Activated naive CD8-positive, alpha-beta T cell treated with anti-CD3 and anti-CD28 coated beads, Interleukin-2, amount 10 ng/mL, durations not matched to agents 7 days and 5 days (primary cell): ENCODE measurements at regions not wholly inside any gene's neighbourhood (a gene's known extent, or its start where the extent isn't known, plus 50 kb on each side); places are given as distances from the start of the nearest gene placed in this dataset.

Source experiments
- ATAC-seq: fragments of 150-1000 bp; cut with Tn5 transposase; one replicate; pipeline ENCODE4 v1.10.0; 2021; ENCODE audit warnings: low read depth, moderate library complexity
- POLR2A ChIA-PET: fragments of 350-600 bp; sonication (Branson Sonifier 250); formaldehyde crosslinking; loops from one replicate; lab custom pipeline; 2021; ENCODE audit warnings: antibody characterized with exemption; lab: Charles Lee
- DNase-seq: peaks from one replicate; pipeline ENCODE4 v3.0.0; 2021
- H3K27ac Mint-ChIP-seq: one replicate; pipeline ENCODE4 v1.8.0; 2022; ENCODE audit warnings: mild to moderate bottlenecking, mixed read lengths
- H3K27me3 Mint-ChIP-seq: one replicate; pipeline ENCODE4 v1.8.0; 2022; ENCODE audit warnings: mild to moderate bottlenecking, moderate library complexity, mixed read lengths
- H3K36me3 Mint-ChIP-seq: one replicate; pipeline ENCODE4 v1.8.0; 2021; ENCODE audit warnings: mild to moderate bottlenecking, mixed read lengths
- H3K4me1 Mint-ChIP-seq: one replicate; pipeline ENCODE4 v1.8.0; 2021; ENCODE audit warnings: mixed read lengths
- H3K4me3 Mint-ChIP-seq: one replicate; pipeline ENCODE4 v1.8.0; 2022; ENCODE audit warnings: mild to moderate bottlenecking, moderate library complexity, mixed read lengths
- H3K9me3 Mint-ChIP-seq: one replicate; pipeline ENCODE4 v1.8.0; 2021; ENCODE audit warnings: mixed read lengths

DNA sequence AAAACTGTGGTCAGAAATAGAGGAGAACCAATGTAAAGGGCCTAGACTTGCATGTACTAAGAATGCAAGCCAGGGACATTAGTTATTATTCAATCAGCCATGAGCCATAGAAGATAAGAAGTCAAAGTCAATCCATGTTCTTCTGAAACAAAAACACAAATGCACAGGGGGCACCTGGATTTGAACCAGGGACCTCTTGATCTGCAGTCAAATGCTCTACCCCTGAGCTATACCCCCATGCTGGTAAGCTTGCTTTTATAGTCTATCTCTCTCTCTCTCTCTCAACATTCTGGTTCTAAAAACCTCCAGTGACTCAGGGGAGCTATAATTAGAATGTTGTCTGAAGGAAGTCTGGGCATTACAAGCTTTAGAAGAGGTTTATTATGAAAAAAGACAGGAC lies 85.6 kb upstream of the ACP3 start:
- H3K4me3 Mint-ChIP-seq: no peak overlapping the region
- POLR2A ChIA-PET: no interaction called here
- peaks cover 9% of the 10 kb centered on the region for H3K27me3 Mint-ChIP-seq
- DNase-seq (no peak), ATAC-seq (no peak)
- no peaks in the 10 kb centered on the region for H3K4me1 Mint-ChIP-seq
- no peak overlapping the region for H3K27ac Mint-ChIP-seq
- no peaks in the 10 kb centered on the region for H3K9me3 Mint-ChIP-seq
- no peaks in the 10 kb centered on the region for H3K36me3 Mint-ChIP-seq

DNA sequence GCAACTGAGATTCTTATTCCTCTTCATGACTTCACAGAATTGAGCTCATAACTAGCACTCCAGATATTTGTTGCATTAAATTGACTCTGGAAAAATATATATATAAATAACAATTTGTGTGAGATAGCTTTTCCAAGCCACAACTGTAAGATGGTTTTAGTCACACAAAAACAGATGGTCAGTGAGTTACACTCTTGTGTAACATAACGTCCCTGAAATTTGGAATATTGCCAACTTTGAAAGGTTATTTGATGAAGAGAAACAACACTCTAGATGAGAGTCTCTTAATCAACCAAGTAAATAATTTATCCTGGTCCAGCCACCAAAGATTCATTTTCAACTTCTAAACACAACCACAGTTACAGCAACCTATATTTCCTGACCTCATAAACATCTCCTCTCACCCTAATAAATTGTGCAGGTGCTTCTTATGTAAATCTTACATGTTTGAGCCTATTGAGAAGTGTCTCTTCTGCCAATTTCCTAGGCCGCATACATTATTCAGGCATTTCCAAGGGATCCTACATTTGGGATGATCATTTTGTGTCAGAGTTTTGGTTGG lies 84.9 kb upstream of the ACP3 start:
- Mint-ChIP-seq H3K27ac (no peak overlapping the region), H3K27me3 (peaks cover 6% of the 10 kb centered on the region), H3K4me3 (no peak overlapping the region), H3K4me1 (no peaks in the 10 kb centered on the region), H3K36me3 (no peaks in the 10 kb centered on the region), H3K9me3 (no peaks in the 10 kb centered on the region)
- POLR2A ChIA-PET: no interaction called here
- no peak for DNase-seq
- ATAC-seq: no peak

DNA sequence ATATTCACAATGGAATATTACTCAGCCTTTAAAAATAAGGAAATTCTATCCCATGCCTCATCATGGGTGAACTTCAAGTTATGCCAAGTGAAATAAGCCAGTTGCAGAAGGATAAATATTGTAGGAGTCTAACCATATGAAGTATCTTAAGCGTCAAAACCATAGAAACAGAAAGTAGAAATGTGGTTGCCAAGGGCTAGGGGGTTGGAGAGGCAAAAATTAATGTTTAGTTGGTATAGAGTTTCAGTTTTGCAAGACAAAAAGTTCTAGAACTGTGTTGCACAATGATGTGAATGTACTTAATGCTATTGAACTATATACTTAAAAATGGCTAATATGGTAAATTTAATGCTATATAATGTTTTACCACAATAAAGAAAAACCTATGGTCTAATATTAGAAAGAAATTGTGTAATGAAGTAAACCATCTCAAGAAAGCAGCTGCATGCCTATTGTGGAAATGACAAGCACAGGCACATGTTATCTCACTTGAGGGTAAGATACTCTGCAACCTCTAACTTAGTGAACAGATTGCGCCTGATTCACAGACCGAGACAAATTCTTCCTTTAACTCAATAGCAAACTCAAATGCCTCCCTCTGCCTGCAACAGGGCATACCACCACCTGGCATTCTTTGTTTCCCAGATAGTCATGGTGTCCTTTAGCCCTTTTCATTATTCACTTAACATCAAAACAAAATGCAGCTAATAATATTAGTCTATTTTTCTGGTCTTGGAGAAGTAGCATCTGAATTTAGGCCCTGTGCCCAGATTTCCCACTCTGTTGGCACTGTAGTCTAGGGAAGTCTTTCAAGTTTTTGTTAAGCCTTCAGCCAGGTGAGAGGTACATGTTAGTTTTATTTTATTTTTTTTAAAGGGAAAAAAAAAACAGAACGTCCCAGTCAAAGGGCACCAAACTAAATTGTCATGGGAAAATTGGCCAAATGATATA lies 80.2 kb upstream of the ACP3 start:
- DNase-seq (no peak), ATAC-seq (no peak)
- Mint-ChIP-seq H3K27ac (no peak overlapping the region), H3K4me1 (no peaks in the 10 kb centered on the region), H3K4me3 (no peak overlapping the region), H3K27me3 (peaks cover 15% of the 10 kb centered on the region), H3K36me3 (no peaks in the 10 kb centered on the region), H3K9me3 (no peaks in the 10 kb centered on the region)
- POLR2A ChIA-PET: no interaction called here

DNA sequence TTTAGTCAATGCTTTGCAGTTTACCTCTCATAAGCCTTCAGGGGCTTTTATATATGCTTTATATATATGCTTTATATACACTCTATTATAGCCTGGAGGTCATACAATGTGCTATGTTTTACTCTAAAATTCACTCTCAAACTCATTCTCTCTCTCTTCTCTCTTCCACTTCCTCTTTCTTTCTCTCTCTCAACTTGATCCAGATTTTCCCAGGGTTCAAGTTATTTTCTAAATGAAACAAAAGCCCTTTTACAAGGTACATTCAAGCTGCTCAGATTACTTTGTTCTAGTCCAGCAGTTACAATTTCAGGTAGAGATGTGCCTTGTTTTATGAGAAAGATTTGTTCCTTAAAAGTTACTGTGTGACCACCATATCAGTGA lies 79.6 kb upstream of the ACP3 start:
- no peaks in the 10 kb centered on the region for H3K36me3 Mint-ChIP-seq
- POLR2A ChIA-PET: no interaction called here
- H3K9me3 Mint-ChIP-seq: no peaks in the 10 kb centered on the region
- peaks cover 19% of the 10 kb centered on the region for H3K27me3 Mint-ChIP-seq
- H3K4me3 Mint-ChIP-seq: no peak overlapping the region
- ATAC-seq: no peak
- no peaks in the 10 kb centered on the region for H3K4me1 Mint-ChIP-seq
- DNase-seq: no peak
- no peak overlapping the region for H3K27ac Mint-ChIP-seq

DNA sequence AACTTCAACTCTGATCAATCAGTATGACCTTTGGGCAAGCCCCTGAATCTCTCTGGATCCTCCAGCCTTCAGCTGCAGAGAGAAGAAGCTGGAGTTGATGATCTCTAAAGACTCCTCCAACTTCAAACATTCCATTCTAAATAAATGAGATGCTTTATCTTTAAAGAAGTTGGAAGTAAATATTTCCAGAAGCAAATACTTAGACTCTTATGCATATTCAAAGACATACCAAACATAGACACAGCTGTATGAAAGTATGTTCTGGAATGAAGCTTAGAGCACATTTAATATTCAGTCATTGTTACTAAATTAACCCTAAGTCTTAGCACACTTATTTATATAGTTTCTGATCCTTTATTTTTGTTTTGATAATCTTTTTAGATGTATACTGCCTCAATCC lies 77.6 kb upstream of the ACP3 start:
- no peak overlapping the region for H3K27ac Mint-ChIP-seq
- no peaks in the 10 kb centered on the region for H3K9me3 Mint-ChIP-seq
- no peak for ATAC-seq
- H3K4me3 Mint-ChIP-seq: no peak overlapping the region
- H3K4me1 Mint-ChIP-seq: peaks cover 1% of the 10 kb centered on the region
- DNase-seq: no peak
- H3K36me3 Mint-ChIP-seq: no peaks in the 10 kb centered on the region
- H3K27me3 Mint-ChIP-seq: peaks cover 21% of the 10 kb centered on the region
- POLR2A ChIA-PET: no interaction called here

DNA sequence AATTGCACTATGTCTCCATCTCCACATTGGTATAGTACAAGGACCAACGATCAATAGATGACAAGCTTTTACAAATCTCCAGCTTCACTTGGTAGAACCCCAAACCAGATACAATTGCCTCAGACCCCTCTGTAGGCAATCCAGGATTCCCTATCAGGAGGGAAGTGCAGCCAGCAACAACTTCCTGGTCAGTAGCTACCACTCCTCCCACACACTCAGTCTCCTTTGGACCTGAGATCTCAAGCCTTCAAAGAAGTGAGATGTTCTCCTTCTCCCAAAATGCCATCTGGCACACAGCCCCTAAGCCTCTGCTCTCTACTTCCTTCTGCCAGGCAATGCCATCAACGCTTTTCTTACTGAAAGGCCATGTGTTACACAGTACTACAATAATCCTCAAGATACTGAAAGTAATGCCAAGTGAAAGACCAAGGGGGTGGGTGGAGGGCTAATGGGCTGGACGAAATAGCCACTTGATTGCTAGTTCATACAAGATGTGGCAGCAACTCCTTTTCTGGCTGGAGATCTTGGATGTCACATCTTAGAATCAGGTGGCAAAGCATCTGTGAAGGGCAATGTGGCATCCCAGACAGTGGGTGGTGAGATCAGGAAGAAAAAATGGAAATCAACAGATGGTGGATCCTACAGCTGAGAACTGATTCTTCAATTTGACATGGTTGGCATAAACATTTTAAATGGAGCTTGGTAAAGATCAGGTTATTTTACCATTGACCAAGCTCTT lies 75.3 kb upstream of the ACP3 start:
- no peak overlapping the region for H3K4me3 Mint-ChIP-seq
- DNase-seq (no peak), ATAC-seq (no peak)
- no peaks in the 10 kb centered on the region for H3K36me3 Mint-ChIP-seq
- H3K9me3 Mint-ChIP-seq: no peaks in the 10 kb centered on the region
- peaks cover 32% of the 10 kb centered on the region for H3K27me3 Mint-ChIP-seq
- H3K27ac Mint-ChIP-seq: no peak overlapping the region
- peaks cover 1% of the 10 kb centered on the region for H3K4me1 Mint-ChIP-seq
- POLR2A ChIA-PET: no interaction called here

DNA sequence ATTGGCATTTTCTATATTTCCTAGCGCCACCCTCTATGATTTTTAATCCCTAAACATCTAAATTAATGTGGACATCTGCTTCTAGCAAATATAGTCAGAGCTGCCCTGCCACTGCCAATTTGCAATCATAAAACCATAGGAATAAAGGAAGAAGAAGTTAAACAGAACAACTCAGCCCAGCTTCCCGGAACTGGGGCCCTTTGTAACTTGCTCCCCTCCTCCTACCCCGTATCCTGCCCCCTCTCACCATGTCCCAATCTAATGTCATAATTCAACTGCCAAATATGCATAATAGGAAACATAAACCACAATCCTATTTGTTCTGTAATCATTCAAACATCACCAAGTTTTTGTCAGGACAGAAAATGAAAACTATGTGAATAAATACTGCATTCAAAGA lies 74.4 kb upstream of the ACP3 start:
- H3K4me1 Mint-ChIP-seq: peaks cover 1% of the 10 kb centered on the region
- H3K27me3 Mint-ChIP-seq: peaks cover 34% of the 10 kb centered on the region
- DNase-seq (no peak), ATAC-seq (no peak)
- H3K4me3 Mint-ChIP-seq: no peak overlapping the region
- POLR2A ChIA-PET: no interaction called here
- H3K36me3 Mint-ChIP-seq: no peaks in the 10 kb centered on the region
- H3K27ac Mint-ChIP-seq: no peak overlapping the region
- no peaks in the 10 kb centered on the region for H3K9me3 Mint-ChIP-seq

DNA sequence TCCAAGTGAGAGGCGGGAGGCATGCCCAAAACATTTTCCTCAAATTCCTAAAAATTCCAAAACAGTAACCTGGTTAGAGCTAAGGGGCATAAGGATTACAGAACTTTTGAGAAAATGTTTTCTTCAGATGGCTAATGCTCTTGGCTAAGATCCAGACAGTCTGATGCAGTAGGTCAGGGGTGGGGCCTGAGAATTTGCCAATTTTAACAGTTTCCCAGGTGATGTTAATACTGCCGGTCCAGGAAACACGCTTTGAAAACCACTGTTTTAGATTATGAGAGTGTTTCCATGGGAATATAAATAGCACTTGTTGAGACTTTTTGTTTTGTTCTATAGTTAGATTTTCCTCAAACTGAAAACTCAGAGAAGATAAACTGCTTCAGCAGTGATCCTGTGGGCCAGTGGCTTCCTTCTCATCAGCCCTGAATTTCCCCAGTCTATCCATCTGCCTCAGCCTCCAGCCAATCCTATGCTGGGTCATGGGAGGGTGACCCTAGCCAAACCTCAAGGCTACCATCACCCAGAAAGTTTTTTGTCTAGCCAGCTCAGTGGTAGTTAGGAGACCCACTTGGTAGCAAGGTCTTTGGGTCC lies 71.6 kb upstream of the ACP3 start:
- H3K27ac Mint-ChIP-seq: no peak overlapping the region
- H3K4me1 Mint-ChIP-seq: peaks cover 1% of the 10 kb centered on the region
- peaks cover 27% of the 10 kb centered on the region for H3K27me3 Mint-ChIP-seq
- H3K4me3 Mint-ChIP-seq: no peak overlapping the region
- ATAC-seq (no peak), DNase-seq (no peak)
- no peaks in the 10 kb centered on the region for H3K36me3 Mint-ChIP-seq
- POLR2A ChIA-PET: no interaction called here
- H3K9me3 Mint-ChIP-seq: no peaks in the 10 kb centered on the region

DNA sequence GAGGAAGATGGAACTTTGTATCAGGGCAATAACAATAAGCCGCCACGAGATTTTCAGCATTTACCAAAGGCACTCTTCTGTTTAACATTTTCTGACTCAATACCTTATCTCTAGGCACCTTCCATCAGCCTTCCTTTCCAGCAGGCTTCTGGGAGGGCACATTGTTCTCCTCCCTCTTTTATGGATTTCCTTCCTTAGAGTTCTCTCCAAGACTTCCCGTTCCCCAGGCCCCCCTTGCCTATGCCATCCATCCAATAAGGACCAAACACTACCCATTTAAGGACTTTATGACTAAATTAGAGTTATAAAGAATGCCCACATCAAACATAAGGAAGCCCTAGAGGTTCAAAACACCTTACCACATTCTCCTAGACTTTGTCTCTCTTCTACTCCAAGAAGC lies 71.0 kb upstream of the ACP3 start:
- no peak overlapping the region for H3K4me3 Mint-ChIP-seq
- H3K36me3 Mint-ChIP-seq: no peaks in the 10 kb centered on the region
- H3K9me3 Mint-ChIP-seq: no peaks in the 10 kb centered on the region
- ATAC-seq: no peak
- no peak overlapping the region for H3K27ac Mint-ChIP-seq
- H3K4me1 Mint-ChIP-seq: peaks cover 1% of the 10 kb centered on the region
- POLR2A ChIA-PET: no interaction called here
- peaks cover 27% of the 10 kb centered on the region for H3K27me3 Mint-ChIP-seq
- no peak for DNase-seq

DNA sequence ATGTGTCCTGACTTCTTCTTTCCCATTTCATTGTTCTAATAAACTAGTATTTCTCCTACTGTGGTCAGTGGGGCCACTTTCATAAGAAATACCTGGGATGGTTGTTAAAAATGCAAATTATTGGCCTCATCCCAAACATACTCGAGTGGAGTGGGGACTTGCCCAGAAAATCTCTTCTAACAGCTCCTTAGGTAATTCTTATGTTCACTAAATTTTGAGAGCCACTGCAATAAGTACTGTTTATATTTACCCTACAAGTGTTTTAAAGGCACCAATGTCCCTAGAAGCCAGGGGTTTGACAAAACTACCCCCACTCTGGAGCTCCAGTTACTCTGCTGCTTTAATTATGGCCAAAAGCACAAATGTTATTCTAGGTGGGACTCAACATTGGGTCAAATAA lies 70.0 kb upstream of the ACP3 start:
- Mint-ChIP-seq H3K27me3 (peaks cover 26% of the 10 kb centered on the region), H3K27ac (no peak overlapping the region), H3K4me1 (peaks cover 1% of the 10 kb centered on the region), H3K9me3 (no peaks in the 10 kb centered on the region), H3K36me3 (no peaks in the 10 kb centered on the region), H3K4me3 (no peak overlapping the region)
- no peak for DNase-seq
- ATAC-seq: no peak
- POLR2A ChIA-PET: no interaction called here

DNA sequence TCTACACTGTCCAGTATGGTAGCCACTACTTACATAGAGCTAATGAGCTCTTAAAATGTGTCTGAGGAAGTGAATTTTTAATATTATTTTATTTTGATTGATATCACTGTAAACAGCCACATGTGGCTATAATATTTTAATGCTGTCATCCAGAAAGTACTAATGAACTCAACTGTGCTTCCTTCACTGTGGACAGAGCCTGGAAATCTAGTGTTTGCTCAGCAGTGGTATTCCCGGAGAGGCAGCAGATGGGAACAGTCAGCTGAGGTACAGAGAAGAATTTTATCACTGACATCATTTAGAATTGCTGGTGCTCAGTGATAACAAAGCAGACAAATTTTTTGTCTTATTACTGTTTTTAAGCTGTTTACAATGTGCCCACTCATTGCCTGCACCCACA lies 68.7 kb upstream of the ACP3 start:
- ATAC-seq: no peak
- no peak overlapping the region for H3K27ac Mint-ChIP-seq
- H3K9me3 Mint-ChIP-seq: no peaks in the 10 kb centered on the region
- H3K4me3 Mint-ChIP-seq: no peak overlapping the region
- DNase-seq: no peak
- POLR2A ChIA-PET: no interaction called here
- H3K27me3 Mint-ChIP-seq: peaks cover 23% of the 10 kb centered on the region
- no peaks in the 10 kb centered on the region for H3K36me3 Mint-ChIP-seq
- no peaks in the 10 kb centered on the region for H3K4me1 Mint-ChIP-seq

DNA sequence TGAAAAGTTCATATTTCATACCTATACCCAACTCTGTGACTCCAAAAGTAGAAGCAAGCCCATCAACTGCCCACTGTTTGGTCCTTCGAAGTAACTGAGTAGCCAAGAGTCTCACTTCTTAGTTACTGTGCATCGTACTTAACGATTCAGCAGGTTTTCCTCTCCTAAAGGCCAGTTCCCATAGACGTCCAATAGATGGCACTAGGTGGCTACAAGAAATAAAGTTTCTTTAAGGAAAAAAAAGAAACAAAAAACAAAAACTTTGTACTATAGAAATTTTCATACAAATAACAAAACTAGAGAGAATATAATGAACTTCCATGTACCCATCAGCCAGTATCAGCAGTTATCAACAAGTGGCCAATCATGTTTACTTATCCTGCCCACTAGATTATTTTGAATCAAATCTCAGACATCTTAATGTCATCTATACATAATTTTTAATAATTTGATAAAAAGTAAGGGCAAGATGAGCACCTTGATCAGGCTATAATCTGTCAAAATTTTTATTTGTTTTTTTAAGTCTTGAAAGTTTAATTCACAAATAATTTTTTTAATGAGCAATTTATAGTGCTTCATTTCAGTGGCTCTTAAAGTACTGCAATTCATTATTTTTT lies 63.8 kb upstream of the ACP3 start:
- POLR2A ChIA-PET: no interaction called here
- Mint-ChIP-seq H3K27me3 (peaks cover 8% of the 10 kb centered on the region), H3K4me1 (no peaks in the 10 kb centered on the region), H3K4me3 (no peak overlapping the region), H3K36me3 (no peaks in the 10 kb centered on the region), H3K9me3 (no peaks in the 10 kb centered on the region), H3K27ac (no peak overlapping the region)
- DNase-seq (no peak), ATAC-seq (no peak)

DNA sequence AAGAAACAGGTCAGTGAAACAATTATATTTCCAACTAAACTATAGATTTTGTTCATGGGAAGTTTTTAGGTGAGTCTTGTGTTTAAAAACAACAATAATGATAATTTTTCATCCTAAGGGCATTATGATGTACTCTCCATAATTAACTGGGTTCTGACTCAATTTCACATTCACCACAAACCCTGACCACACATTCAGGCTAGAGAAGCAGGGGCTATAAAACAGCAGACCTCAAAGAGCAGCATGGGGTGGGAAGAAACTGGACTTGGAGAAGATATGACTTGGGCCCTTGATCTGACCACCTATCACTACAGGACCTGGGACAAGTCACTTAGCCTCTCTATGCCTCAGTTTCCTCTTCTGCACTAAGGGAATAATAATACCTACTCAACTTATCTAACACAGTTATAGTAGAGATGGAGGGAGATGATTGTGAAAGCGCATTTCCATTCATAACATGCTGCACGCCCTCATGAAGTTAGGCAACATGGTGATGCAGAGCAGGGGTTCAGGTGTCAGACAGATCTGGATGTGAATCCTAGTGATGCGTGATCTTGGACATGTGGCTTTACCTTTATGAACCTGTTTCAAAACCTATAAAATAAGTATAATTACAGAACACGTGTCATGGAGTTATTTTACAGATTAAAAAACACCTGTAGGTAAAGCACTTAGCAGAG lies 63.0 kb upstream of the ACP3 start:
- ATAC-seq: no peak
- POLR2A ChIA-PET: no interaction called here
- Mint-ChIP-seq H3K9me3 (no peaks in the 10 kb centered on the region), H3K36me3 (no peaks in the 10 kb centered on the region), H3K4me3 (no peak overlapping the region), H3K4me1 (no peaks in the 10 kb centered on the region), H3K27me3 (peaks cover 5% of the 10 kb centered on the region), H3K27ac (no peak overlapping the region)
- DNase-seq: no peak
